ENCODE measurements at regions not wholly inside any gene's neighbourhood (a gene's known extent, or its start where the extent isn't known, plus 50 kb on each side); places are given as distances from the start of the nearest gene placed in this dataset.

DNA sequence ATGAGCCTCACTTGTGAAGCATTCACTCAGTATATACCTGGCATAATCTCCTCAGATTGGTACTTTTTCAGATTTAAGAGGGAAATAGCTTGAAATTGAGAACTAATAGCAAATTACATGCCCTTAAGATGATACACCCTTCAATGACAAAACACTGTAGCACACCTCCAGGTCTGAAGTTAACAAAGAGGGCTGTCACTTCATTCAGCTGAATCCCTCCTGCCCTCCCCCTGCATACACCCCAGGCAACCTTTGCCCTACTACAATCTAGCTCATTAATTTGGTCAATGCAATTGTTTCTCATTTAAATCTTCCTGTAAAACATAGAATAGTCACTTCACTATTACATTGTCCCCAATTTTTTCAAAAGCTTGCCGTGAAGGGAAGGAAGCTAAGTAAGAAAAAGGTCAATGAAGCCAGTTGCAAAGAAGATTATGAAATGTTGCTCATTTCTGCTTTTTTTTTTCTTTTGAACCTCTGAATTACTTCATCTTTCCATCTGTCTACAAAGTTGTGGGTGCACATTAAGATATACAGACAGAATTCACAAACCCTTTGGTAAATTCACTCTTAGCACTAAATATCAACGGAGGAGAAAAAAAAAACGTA lies 294.8 kb upstream of the PTGER4 start:
- Histone ChIP-seq H2AFZ (no peak overlapping the region), H3K4me3 (ENCODE audit: low read depth, low read length) (no peak overlapping the region), H3K9me3 (ENCODE audit: control insufficient read depth, low read length) (no peaks in the 10 kb centered on the region), H3K79me2 (no peaks in the 10 kb centered on the region), H3K36me3 (ENCODE audit: control insufficient read depth, insufficient read depth, low read length) (no peaks in the 10 kb centered on the region), H3K9ac (no peak overlapping the region), H3K27ac (no peak overlapping the region), H3K27me3 (ENCODE audit: control insufficient read depth, insufficient read depth, low read length) (no peaks in the 10 kb centered on the region), H3K4me1 (no peaks in the 10 kb centered on the region), H3K4me2 (ENCODE audit: low read length) (no peak overlapping the region)
- TF ChIP-seq, protein P1, sequence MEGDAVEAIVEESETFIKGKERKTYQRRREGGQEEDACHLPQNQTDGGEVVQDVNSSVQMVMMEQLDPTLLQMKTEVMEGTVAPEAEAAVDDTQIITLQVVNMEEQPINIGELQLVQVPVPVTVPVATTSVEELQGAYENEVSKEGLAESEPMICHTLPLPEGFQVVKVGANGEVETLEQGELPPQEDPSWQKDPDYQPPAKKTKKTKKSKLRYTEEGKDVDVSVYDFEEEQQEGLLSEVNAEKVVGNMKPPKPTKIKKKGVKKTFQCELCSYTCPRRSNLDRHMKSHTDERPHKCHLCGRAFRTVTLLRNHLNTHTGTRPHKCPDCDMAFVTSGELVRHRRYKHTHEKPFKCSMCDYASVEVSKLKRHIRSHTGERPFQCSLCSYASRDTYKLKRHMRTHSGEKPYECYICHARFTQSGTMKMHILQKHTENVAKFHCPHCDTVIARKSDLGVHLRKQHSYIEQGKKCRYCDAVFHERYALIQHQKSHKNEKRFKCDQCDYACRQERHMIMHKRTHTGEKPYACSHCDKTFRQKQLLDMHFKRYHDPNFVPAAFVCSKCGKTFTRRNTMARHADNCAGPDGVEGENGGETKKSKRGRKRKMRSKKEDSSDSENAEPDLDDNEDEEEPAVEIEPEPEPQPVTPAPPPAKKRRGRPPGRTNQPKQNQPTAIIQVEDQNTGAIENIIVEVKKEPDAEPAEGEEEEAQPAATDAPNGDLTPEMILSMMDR (IDR thresholded peaks at IDR 0.05): no peak

DNA sequence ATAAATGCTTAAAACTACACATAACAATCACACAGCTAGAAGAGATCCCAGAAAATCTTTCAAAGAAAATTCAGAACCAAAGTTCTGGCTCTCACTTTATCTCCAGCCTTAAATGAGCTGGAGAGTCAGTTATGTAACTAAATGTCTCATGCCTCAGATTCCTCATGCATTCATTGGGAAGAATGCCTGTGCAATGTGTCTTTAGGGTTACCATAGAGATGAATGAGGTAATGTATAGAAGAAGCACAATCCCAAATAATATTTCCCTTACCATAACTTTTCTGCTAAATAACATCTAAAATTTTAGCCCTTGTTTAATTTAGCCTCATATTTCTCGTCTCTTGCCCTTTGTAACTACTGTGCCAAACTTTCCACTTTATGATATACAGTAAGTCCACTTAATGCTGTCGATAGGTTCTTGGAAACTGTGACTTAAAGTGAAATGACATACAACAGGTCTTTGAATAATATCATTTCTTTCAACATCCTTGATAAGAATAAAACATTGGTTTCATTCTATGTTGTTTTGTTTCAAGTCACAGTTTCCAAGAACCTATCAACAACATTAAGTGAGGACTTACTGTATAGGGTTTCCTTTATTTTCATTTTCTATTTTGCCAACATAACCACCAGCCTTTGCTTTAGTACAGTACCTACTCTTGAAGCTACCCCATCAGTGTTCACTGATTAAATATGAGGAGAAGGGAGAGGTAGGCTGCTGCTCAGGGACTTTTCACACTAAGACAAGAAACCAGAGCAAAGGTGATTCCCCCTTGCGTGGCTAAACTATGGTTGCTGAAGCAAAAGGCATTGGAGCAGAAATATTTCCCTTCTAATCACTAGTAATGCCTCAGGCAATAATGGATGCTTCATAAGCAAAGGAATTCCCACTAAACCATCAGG lies 295.7 kb upstream of the PTGER4 start:
- no peaks in the 10 kb centered on the region for H3K36me3 ChIP-seq (ENCODE audit: control insufficient read depth, insufficient read depth, low read length)
- no peaks in the 10 kb centered on the region for H3K79me2 ChIP-seq
- H3K9me3 ChIP-seq (ENCODE audit: control insufficient read depth, low read length): no peaks in the 10 kb centered on the region
- H2AFZ ChIP-seq: no peak overlapping the region
- no peak overlapping the region for H3K4me2 ChIP-seq (ENCODE audit: low read length)
- TF ChIP-seq, protein P1 (IDR thresholded peaks at IDR 0.05): no peak
- no peak overlapping the region for H3K4me3 ChIP-seq (ENCODE audit: low read depth, low read length)
- no peaks in the 10 kb centered on the region for H3K27me3 ChIP-seq (ENCODE audit: control insufficient read depth, insufficient read depth, low read length)
- no peak overlapping the region for H3K27ac ChIP-seq
- H3K4me1 ChIP-seq: no peaks in the 10 kb centered on the region
- no peak overlapping the region for H3K9ac ChIP-seq

DNA sequence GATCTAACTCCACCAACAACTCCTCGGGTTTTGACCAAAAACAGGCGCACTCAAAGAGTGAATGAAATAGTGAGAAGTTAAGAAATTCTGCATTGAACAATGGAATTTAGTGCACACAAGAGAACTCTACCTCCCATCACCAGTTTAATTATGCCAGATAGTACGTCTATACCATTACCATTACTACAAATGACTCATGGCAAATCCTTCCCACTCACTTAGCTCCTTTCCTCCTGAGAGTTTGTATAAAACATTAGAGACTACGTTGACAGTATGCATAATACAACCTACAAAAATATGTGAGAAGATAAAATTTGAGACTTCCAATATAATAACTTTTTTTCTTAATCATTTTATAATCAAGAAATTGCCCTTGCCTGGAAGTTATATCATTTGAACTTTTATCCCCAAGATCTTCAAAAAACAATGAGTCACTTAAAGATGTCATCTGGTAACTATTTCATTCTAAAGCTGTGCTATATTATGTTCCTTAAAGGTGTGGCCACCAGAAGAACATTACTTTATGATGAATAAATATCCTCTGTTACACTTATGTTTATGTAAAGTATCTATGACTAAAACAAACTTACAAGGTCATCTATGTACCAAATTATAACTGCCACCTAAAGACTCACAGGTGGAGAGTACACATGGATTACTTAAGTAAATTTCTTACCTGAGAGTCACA lies 297.9 kb upstream of the PTGER4 start:
- Histone ChIP-seq H3K9ac (no peak overlapping the region), H3K79me2 (no peaks in the 10 kb centered on the region), H3K9me3 (ENCODE audit: control insufficient read depth, low read length) (no peaks in the 10 kb centered on the region), H3K4me2 (ENCODE audit: low read length) (no peak overlapping the region), H3K36me3 (ENCODE audit: control insufficient read depth, insufficient read depth, low read length) (no peaks in the 10 kb centered on the region), H2AFZ (no peak overlapping the region), H3K4me1 (no peaks in the 10 kb centered on the region), H3K27me3 (ENCODE audit: control insufficient read depth, insufficient read depth, low read length) (no peaks in the 10 kb centered on the region), H3K4me3 (ENCODE audit: low read depth, low read length) (no peak overlapping the region), H3K27ac (no peak overlapping the region)
- TF ChIP-seq, protein P1 (IDR thresholded peaks at IDR 0.05): no peak

DNA sequence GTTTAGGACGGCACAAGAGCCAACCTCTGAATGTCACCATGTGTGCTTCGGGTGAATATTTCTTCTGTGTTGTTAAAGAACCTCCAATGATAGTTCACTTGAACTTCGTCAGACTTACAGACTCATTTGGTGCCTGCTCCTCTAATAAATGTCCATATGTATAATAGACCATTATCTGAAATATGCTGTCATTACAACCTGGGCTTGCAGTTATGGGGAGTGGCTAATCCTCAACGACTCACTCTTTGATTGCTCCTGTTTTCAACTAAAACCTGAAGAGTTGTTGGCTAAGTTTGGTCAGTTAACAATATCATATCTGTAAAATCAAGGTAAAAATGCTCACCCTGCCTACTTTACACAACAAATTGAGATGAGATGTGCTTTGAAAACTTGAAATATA lies 298.7 kb upstream of the PTGER4 start:
- no peaks in the 10 kb centered on the region for H3K36me3 ChIP-seq (ENCODE audit: control insufficient read depth, insufficient read depth, low read length)
- H3K79me2 ChIP-seq: no peaks in the 10 kb centered on the region
- no peak overlapping the region for H3K4me2 ChIP-seq (ENCODE audit: low read length)
- H3K4me1 ChIP-seq: no peaks in the 10 kb centered on the region
- H3K9ac ChIP-seq: no peak overlapping the region
- no peak overlapping the region for H3K4me3 ChIP-seq (ENCODE audit: low read depth, low read length)
- H3K27ac ChIP-seq: no peak overlapping the region
- no peak overlapping the region for H2AFZ ChIP-seq
- TF ChIP-seq, protein P1 (IDR thresholded peaks at IDR 0.05): no peak
- no peaks in the 10 kb centered on the region for H3K9me3 ChIP-seq (ENCODE audit: control insufficient read depth, low read length)
- no peaks in the 10 kb centered on the region for H3K27me3 ChIP-seq (ENCODE audit: control insufficient read depth, insufficient read depth, low read length)
